Ovary (tissue), 7 donors: ENCODE measurements at regions not wholly inside any gene's neighbourhood (a gene's known extent, or its start where the extent isn't known, plus 50 kb on each side); places are given as distances from the start of the nearest gene placed in this dataset.

ENCODE experiments used
- DNase-seq, 5 donors: peaks; one replicate each; pipeline ENCODE4 v3.0.0-alpha.2; 2019 to 2020
- H3K27ac ChIP-seq, 2 donors: fragments of 200-600 bp; one replicate each; pipeline versions ENCODE4 v1.5.1 to v1.8.0; 2019 to 2022
- H3K27me3 ChIP-seq: fragments of 200-600 bp; one replicate; pipeline ENCODE4 v1.8.0; 2022
- H3K36me3 ChIP-seq: fragments of 200-600 bp; sonication (generic); one replicate; pipeline ENCODE4 v1.5.1; 2019
- H3K4me1 ChIP-seq: one replicate; pipeline ENCODE4 v1.8.1; 2013; ENCODE audit warnings: mild to moderate bottlenecking, moderate library complexity; ENCODE audit not compliant: insufficient read depth
- H3K4me3 ChIP-seq: fragments of 200-600 bp; sonication (generic); one replicate; pipeline ENCODE4 v1.5.1; 2017
- H3K9me3 ChIP-seq, 2 donors: fragments of 200-600 bp in 1 of 2; sonication (generic) in 1 of 2; one replicate each; pipeline versions ENCODE4 v1.5.1 to v1.8.1; 2013 to 2019; ENCODE audit warnings: mild to moderate bottlenecking in 1 of 2, moderate library complexity in 1 of 2
- EP300 ChIP-seq: sonication (generic); formaldehyde crosslinking; IDR thresholded peaks from one replicate; pipeline ENCODE4 v1.6.1; 2017; ENCODE audit warnings: antibody characterized with exemption
- POLR2A ChIP-seq: fragments of 450-650 bp; IDR thresholded peaks from one replicate; pipeline ENCODE4 v1.6.1; 2017; ENCODE audit warnings: antibody characterized with exemption, mild to moderate bottlenecking, moderate library complexity
- whole genome bisulfite sequencing, 3 donors: extraction: QIAGEN DNeasy Blood & Tissue Kit in 1 of 3; methylation state at CpG; one replicate each; pipeline versions ENCODE4 v1.1.5 to v1.1.7; 2013 to 2017; 5-methylcytosine and 5-hydroxymethylcytosine counted together
- intact Hi-C, 4 donors: fragments of 100-400 bp; cut with DNase I; formaldehyde crosslinking; loops; one replicate each; pipeline versions ENCODE4 v1.11.0 to v1.15.1; 2022 to 2023
- TF ChIP-seq, protein P1 (sequence below), 3 donors: fragments of 450-650 bp in 2 of 3; fragments of 200-600 bp in 1 of 3; IDR thresholded peaks; one replicate each; pipeline versions ENCODE4 v1.5.1 to v1.8.0; 2016 to 2022; ENCODE audit warnings: antibody characterized with exemption in 3 of 3, mild to moderate bottlenecking in 1 of 3
- donor health status: DM: no; HTN: no; CAD: no; lungs with moderate emphysema.
- donor health status: DM: no; HTN: no; CAD: no.
- donor health status: Bipolar disorder and iron deficiency.
- donor health status: DM: no; HTN: no; CAD: no.
- donor health status: DM: yes; HTN: yes; CAD: no.

DNA sequence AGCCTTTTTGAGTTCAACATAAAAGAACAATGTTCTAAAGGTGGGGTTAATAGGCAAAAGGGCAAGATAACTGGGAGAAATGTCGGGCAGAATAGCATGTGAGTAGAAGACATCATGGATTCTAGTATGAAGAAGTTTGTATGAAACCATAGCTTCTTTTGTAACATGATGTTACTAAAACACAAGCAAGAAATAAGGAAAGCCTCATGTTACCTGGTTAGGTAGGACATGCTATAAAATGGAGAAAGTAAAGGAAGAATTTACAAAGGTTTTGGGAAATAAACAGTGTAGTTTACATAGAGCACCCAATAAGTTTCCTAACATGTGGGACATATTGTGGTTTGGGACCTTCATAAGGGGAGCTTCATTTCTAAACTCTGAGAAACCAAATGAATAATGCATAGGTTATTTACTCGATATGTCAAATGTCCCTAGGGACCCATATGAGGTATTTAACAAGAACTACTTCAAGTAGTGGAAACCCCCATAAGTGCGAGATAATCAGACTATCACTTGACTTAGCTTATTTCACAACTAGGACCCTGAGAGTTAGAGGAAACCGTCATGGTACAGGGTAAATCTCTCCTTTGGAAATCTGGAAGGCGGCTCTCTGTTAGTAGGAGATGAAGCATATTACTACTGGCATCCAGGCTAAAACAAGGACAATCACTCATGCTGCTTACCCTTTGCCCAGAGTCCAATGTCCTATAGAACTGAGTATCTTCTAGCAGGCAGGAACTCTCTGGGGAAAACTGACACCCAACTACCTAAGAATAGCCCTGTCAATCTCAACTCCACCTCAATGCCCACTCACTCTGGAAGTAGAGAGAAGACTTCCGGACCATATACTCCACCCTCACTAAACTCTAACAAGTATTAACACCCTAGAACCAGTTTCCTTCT is 57.5 kb downstream of the ILRUN start:
- WGBS, 3 donors = 89 to 93% (median 91%) methylated on average over 6 of the region's 6 CpGs
- no peaks in the 10 kb centered on the region for H3K36me3 ChIP-seq

DNA sequence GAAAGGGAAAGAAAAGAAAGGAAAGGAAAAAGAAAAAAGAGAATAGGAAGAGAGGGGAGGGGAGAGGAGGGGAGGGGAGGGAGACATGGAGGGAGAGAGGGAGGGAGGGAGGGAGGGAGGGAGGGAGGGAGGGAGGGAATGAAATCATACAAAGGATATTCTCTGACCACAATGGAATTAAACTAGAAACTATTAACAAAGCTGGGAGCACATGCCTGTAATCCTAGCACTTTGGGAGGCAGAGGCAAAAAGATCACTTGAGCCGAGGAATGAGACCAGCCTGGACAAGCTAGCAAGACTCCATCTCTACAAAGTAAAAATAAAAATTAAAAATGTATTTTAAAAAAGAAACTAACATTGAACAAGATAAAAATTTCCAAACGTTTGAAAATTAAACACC is 62.8 kb downstream of the ILRUN start:
- TF ChIP-seq, protein P1, sequence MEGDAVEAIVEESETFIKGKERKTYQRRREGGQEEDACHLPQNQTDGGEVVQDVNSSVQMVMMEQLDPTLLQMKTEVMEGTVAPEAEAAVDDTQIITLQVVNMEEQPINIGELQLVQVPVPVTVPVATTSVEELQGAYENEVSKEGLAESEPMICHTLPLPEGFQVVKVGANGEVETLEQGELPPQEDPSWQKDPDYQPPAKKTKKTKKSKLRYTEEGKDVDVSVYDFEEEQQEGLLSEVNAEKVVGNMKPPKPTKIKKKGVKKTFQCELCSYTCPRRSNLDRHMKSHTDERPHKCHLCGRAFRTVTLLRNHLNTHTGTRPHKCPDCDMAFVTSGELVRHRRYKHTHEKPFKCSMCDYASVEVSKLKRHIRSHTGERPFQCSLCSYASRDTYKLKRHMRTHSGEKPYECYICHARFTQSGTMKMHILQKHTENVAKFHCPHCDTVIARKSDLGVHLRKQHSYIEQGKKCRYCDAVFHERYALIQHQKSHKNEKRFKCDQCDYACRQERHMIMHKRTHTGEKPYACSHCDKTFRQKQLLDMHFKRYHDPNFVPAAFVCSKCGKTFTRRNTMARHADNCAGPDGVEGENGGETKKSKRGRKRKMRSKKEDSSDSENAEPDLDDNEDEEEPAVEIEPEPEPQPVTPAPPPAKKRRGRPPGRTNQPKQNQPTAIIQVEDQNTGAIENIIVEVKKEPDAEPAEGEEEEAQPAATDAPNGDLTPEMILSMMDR (IDR thresholded peaks at IDR 0.05) = no peak
- TF ChIP-seq POLR2A (no peak), EP300 (no peak)
- 53 to 57% (median 54%) methylated on average over 2 of the region's 2 CpGs for WGBS, 3 donors
- H3K27ac ChIP-seq = no peak overlapping the region
- DNase-seq = no peak
- no peaks in the 10 kb centered on the region for H3K36me3 ChIP-seq
- no peaks in the 10 kb centered on the region for H3K9me3 ChIP-seq
- H3K4me1 ChIP-seq = no peaks in the 10 kb centered on the region
- H3K27me3 ChIP-seq = no peaks in the 10 kb centered on the region
- intact Hi-C loops = no loop called here
- H3K4me3 ChIP-seq = no peak overlapping the region

More for the DNA sequence above, 57.5 kb downstream of the ILRUN start:
- Histone ChIP-seq H3K27me3 (no peaks in the 10 kb centered on the region), H3K9me3 (no peaks in the 10 kb centered on the region), H3K4me1 (no peaks in the 10 kb centered on the region), H3K27ac (no peak overlapping the region), H3K4me3 (no peak overlapping the region)
- TF ChIP-seq, protein P1 (IDR thresholded peaks at IDR 0.05) = no peak
- no peak for TF ChIP-seq POLR2A
- TF ChIP-seq EP300 = no peak
- DNase-seq = no peak
- intact Hi-C loops = no loop called here

DNA sequence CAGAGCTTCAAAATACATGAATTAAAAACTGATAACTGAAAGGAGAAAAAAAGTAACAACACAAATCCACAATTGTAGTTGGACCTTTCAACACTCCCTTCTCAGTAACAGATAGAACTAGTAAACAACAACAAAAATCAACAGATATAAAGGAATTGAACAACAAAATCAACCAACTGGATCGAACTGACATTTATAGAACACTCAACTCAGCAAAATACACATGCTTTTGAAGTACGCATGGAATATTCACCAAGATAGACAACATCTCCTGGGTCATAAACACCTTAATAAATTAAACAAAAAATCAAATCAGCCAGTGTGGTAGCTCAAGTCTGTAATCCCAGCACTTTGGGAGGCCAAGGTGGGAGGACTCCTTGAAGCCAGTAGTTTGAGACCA is 63.3 kb downstream of the ILRUN start:
- Histone ChIP-seq H3K4me1 (no peaks in the 10 kb centered on the region), H3K4me3 (no peak overlapping the region), H3K27ac (no peak overlapping the region), H3K27me3 (no peaks in the 10 kb centered on the region), H3K36me3 (no peaks in the 10 kb centered on the region), H3K9me3 (no peaks in the 10 kb centered on the region)
- WGBS, 3 donors = 94 to 98% (median 95%) methylated on average over 2 of the region's 2 CpGs
- DNase-seq = no peak
- intact Hi-C loops = no loop called here
- no peak for TF ChIP-seq POLR2A
- TF ChIP-seq EP300 = no peak
- TF ChIP-seq, protein P1 (IDR thresholded peaks at IDR 0.05) = no peak

DNA sequence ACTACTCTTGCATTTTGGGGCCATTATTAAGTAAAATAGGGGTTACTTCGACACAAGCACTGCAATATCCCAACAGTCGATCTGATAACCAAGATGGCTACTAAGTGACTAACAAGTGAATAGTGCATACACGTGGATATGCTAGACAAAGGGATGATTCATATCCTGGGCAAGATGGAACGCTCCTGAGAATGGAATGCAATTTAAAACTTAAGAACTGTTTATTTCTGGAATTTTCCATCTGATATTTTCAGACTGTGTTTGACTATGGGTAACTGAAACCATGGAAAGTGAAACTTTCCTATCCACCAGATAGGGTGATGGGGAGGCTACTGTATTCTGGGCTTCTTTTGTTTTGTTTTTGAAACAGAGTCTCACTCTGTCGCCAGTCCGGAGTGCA is 66.5 kb downstream of the ILRUN start:
- DNase-seq = no peak
- Histone ChIP-seq H3K27ac (no peak overlapping the region), H3K4me1 (no peaks in the 10 kb centered on the region), H3K4me3 (no peak overlapping the region), H3K27me3 (no peaks in the 10 kb centered on the region), H3K9me3 (no peaks in the 10 kb centered on the region), H3K36me3 (no peaks in the 10 kb centered on the region)
- no peak for TF ChIP-seq POLR2A
- TF ChIP-seq, protein P1 (IDR thresholded peaks at IDR 0.05) = no peak
- no peak for TF ChIP-seq EP300
- WGBS, 3 donors = 73 to 83% (median 75%) methylated on average over 6 of the region's 6 CpGs
- intact Hi-C loops = no loop called here
